OCI-LY7 (cell line): ENCODE measurements at regions not wholly inside any gene's neighbourhood (a gene's known extent, or its start where the extent isn't known, plus 50 kb on each side); places are given as distances from the start of the nearest gene placed in this dataset.

ENCODE experiments used
- BruUV-seq: library from RNA; stranded (reverse); fragments of 400-500 nt; replicated peaks from 2 replicates; lab custom pipeline; 2021; lab: Mats Ljungman, UMichigan
- CTCF ChIA-PET: fragments of 300-600 bp; sonication (Branson Sonifier 250); formaldehyde crosslinking; loops from one replicate; lab custom pipeline; 2022; ENCODE audit warnings: antibody characterized with exemption; ENCODE audit not compliant: unreplicated experiment; lab: Charles Lee
- POLR2A ChIA-PET: fragments of 300-600 bp; sonication (Branson Sonifier 250); formaldehyde crosslinking; loops from one replicate; lab custom pipeline; 2022; ENCODE audit warnings: antibody characterized with exemption; lab: Charles Lee
- DNase-seq: peaks from one replicate; pipeline ENCODE4 v3.0.0-alpha.2; 2015; ENCODE audit warnings: low spot score
- H2AFZ ChIP-seq: fragments of 200-600 bp; sonication (generic), shearing (Covaris generic); 2 replicates; pipeline ENCODE4 v1.6.1; 2014; ENCODE audit warnings: mild to moderate bottlenecking, antibody characterized with exemption, low read length, moderate library complexity
- H3K27ac ChIP-seq: fragments of 200-600 bp; sonication (generic); 2 replicates; pipeline ENCODE4 v1.5.1; 2014; ENCODE audit warnings: mixed run types, low read depth, mild to moderate bottlenecking, moderate library complexity, low read length, inconsistent platforms; ENCODE audit not compliant: poor library complexity, severe bottlenecking
- H3K36me3 ChIP-seq: fragments of 200-600 bp; sonication (generic); 2 replicates; pipeline ENCODE4 v1.6.1; 2014; ENCODE audit warnings: mild to moderate bottlenecking, antibody characterized with exemption, low read length, moderate library complexity, mixed read lengths; ENCODE audit not compliant: insufficient read depth
- H3K4me1 ChIP-seq: fragments of 200-600 bp; sonication (generic); 2 replicates; pipeline ENCODE4 v1.5.1; 2014; ENCODE audit warnings: mild to moderate bottlenecking, low read length; ENCODE audit not compliant: insufficient read depth, poor library complexity, severe bottlenecking
- H3K4me2 ChIP-seq: fragments of 200-600 bp; sonication (generic); 2 replicates; pipeline ENCODE4 v1.6.1; 2014; ENCODE audit warnings: mild to moderate bottlenecking, low read length
- H3K4me3 ChIP-seq: fragments of 200-600 bp; sonication (generic); 2 replicates; pipeline ENCODE4 v1.5.1; 2014; ENCODE audit warnings: mild to moderate bottlenecking, low read depth, low read length; ENCODE audit not compliant: poor library complexity, severe bottlenecking
- H3K79me2 ChIP-seq: fragments of 200-600 bp; sonication (generic); 2 replicates; pipeline ENCODE4 v1.6.1; 2016; ENCODE audit warnings: low read depth, mild to moderate bottlenecking, low read length, moderate library complexity, mixed read lengths; ENCODE audit not compliant: insufficient read depth
- H3K9me2 ChIP-seq: fragments of 200-600 bp; sonication (generic); 2 replicates; pipeline ENCODE4 v1.6.1; 2016; ENCODE audit warnings: mild to moderate bottlenecking, low read length, mixed read lengths; ENCODE audit not compliant: insufficient read depth
- H3K9me3 ChIP-seq: fragments of 200-600 bp; sonication (generic); 2 replicates; pipeline ENCODE4 v1.6.1; 2014; ENCODE audit warnings: mild to moderate bottlenecking, mixed run types, low read length, mixed read lengths
- H4K20me1 ChIP-seq: fragments of 200-600 bp; sonication (generic); 2 replicates; pipeline ENCODE4 v1.6.1; 2014; ENCODE audit warnings: mild to moderate bottlenecking, antibody characterized with exemption, low read length, moderate library complexity, mixed read lengths; ENCODE audit not compliant: insufficient read depth
- CTCF ChIP-seq: fragments of 200-600 bp; sonication (generic); conservative IDR thresholded peaks from 2 replicates; pipeline ENCODE4 v1.5.1; 2014; ENCODE audit warnings: mild to moderate bottlenecking, antibody characterized with exemption, low read length, moderate library complexity, mixed read lengths
- EZH2phosphoT487 ChIP-seq: fragments of 200-600 bp; sonication (generic); IDR thresholded peaks from 2 replicates; pipeline ENCODE4 v1.6.1; 2018; ENCODE audit warnings: low read depth, borderline replicate concordance, mild to moderate bottlenecking, mixed run types, antibody characterized with exemption, low read length, moderate library complexity, mixed read lengths
- intact Hi-C: fragments of 100-400 bp; cut with micrococcal nuclease; formaldehyde crosslinking; loops from one replicate; pipeline ENCODE4 v1.10.0; 2022; ENCODE audit not compliant: unreplicated experiment

- Histone ChIP-seq H2AFZ (no peak overlapping the region), H3K4me2 (no peak overlapping the region), H3K79me2 (no peaks in the 10 kb centered on the region), H3K4me1 (no peaks in the 10 kb centered on the region), H4K20me1 (no peaks in the 10 kb centered on the region), H3K27ac (no peak overlapping the region), H3K9me2 (no peaks in the 10 kb centered on the region), H3K9me3 (no peaks in the 10 kb centered on the region), H3K36me3 (no peaks in the 10 kb centered on the region), H3K4me3 (no peak overlapping the region)
- POLR2A ChIA-PET, result no interaction called here
- CTCF ChIA-PET, result no interaction called here
- TF ChIP-seq CTCF (no peak), EZH2phosphoT487 (no peak)
- intact Hi-C loops, result loop anchor here (5.0 kb wide), 1 partner anchor 307 kb away; no protein-coding TSS in a partner anchor
- no peak for DNase-seq
- no TSS peak for BruUV-seq
Measured at GRCh38 chr4:89595125-89595789, 241.7 kb downstream of the SNCA start.

- POLR2A ChIA-PET, result interaction anchor here (0.6 kb wide), 1 partner anchor 110 kb away, joined by 7 read pairs; no protein-coding TSS in a partner anchor
- no peak for DNase-seq
- no TSS peak for BruUV-seq
- Histone ChIP-seq H4K20me1 (no peaks in the 10 kb centered on the region), H3K9me3 (no peaks in the 10 kb centered on the region), H3K4me1 (no peaks in the 10 kb centered on the region), H3K9me2 (no peaks in the 10 kb centered on the region), H3K36me3 (no peaks in the 10 kb centered on the region), H3K27ac (no peak overlapping the region), H3K4me2 (no peak overlapping the region), H3K4me3 (no peak overlapping the region), H2AFZ (no peak overlapping the region), H3K79me2 (no peaks in the 10 kb centered on the region)
- TF ChIP-seq EZH2phosphoT487, result no peak
- no peak for TF ChIP-seq CTCF
- CTCF ChIA-PET, result no interaction called here
- intact Hi-C loops, result no loop called here
Measured at GRCh38 chr4:89590128-89590527, 246.8 kb downstream of the SNCA start.

- H3K4me2 ChIP-seq, result no peak overlapping the region
- H3K4me1 ChIP-seq, result no peaks in the 10 kb centered on the region
- no peaks in the 10 kb centered on the region for H3K36me3 ChIP-seq
- BruUV-seq, result no TSS peak
- H3K9me3 ChIP-seq, result no peaks in the 10 kb centered on the region
- H4K20me1 ChIP-seq, result no peaks in the 10 kb centered on the region
- no peak overlapping the region for H3K27ac ChIP-seq
- CTCF ChIA-PET, result no interaction called here
- intact Hi-C loops, result no loop called here
- no peak overlapping the region for H3K4me3 ChIP-seq
- POLR2A ChIA-PET, result interaction anchor here (0.6 kb wide), 1 partner anchor 267 kb away, joined by 3 read pairs; no protein-coding TSS in a partner anchor
- H2AFZ ChIP-seq, result no peak overlapping the region
- no peak for DNase-seq
- H3K9me2 ChIP-seq, result no peaks in the 10 kb centered on the region
- no peaks in the 10 kb centered on the region for H3K79me2 ChIP-seq
- no peak for TF ChIP-seq EZH2phosphoT487
- TF ChIP-seq CTCF, result no peak
Measured at GRCh38 chr4:89588421-89588820, 248.5 kb downstream of the SNCA start.
